A673 (cell line): ENCODE measurements at regions not wholly inside any gene's neighbourhood (a gene's known extent, or its start where the extent isn't known, plus 50 kb on each side); places are given as distances from the start of the nearest gene placed in this dataset.

Source experiments
- BruUV-seq: library from RNA; stranded (reverse); fragments of 400-500 nt; replicated peaks from 2 replicates; lab custom pipeline; 2021; lab: Mats Ljungman, UMichigan
- CTCF ChIA-PET: fragments of 300-600 bp; sonication (Branson Sonifier 250); formaldehyde crosslinking; loops from one replicate; lab custom pipeline; 2022; ENCODE audit warnings: antibody characterized with exemption; lab: Charles Lee
- POLR2A ChIA-PET: fragments of 300-600 bp; sonication (Branson Sonifier 250); formaldehyde crosslinking; loops from one replicate; lab custom pipeline; 2022; ENCODE audit warnings: antibody characterized with exemption; ENCODE audit not compliant: low non-redundant PET; lab: Charles Lee
- DNase-seq: peaks from one replicate; pipeline ENCODE4 v3.0.0-alpha.2; 2015; ENCODE audit warnings: low spot score
- H3K27ac ChIP-seq: fragments of 200-600 bp; sonication (generic); 2 replicates; pipeline ENCODE4 v1.5.1; 2016; ENCODE audit warnings: mixed run types, low read depth, mild to moderate bottlenecking, mixed read lengths, antibody characterized with exemption, low read length; ENCODE audit not compliant: poor library complexity, severe bottlenecking
- H3K27me3 ChIP-seq: fragments of 200-600 bp; sonication (generic); replicated peaks from 2 replicates; pipeline ENCODE4 v1.6.1; 2017; ENCODE audit warnings: mixed run types, low read depth, mild to moderate bottlenecking, mixed read lengths, antibody characterized with exemption, low read length; ENCODE audit not compliant: insufficient read depth, poor library complexity
- H3K36me3 ChIP-seq: fragments of 200-600 bp; sonication (generic); 2 replicates; pipeline ENCODE4 v1.6.1; 2016; ENCODE audit warnings: mixed run types, mild to moderate bottlenecking, mixed read lengths, antibody characterized with exemption, low read length; ENCODE audit not compliant: insufficient read depth, poor library complexity, severe bottlenecking
- H3K4me1 ChIP-seq: fragments of 200-600 bp; sonication (generic); 2 replicates; pipeline ENCODE4 v1.6.1; 2017; ENCODE audit warnings: mixed run types, mild to moderate bottlenecking, mixed read lengths, antibody characterized with exemption, low read length; ENCODE audit not compliant: insufficient read depth, poor library complexity, severe bottlenecking
- H3K4me3 ChIP-seq: fragments of 200-600 bp; sonication (generic); 2 replicates; pipeline ENCODE4 v1.5.1; 2016; ENCODE audit warnings: low read depth, mixed run types, mild to moderate bottlenecking, mixed read lengths, low read length; ENCODE audit not compliant: poor library complexity, severe bottlenecking
- H3K9me3 ChIP-seq: fragments of 200-600 bp; sonication (generic); 2 replicates; pipeline ENCODE4 v1.6.1; 2016; ENCODE audit warnings: mixed run types, low read depth, mild to moderate bottlenecking, mixed read lengths, antibody characterized with exemption, low read length; ENCODE audit not compliant: poor library complexity, severe bottlenecking
- EZH2 ChIP-seq: fragments of 200-600 bp; sonication (generic); IDR thresholded peaks from 2 replicates; pipeline ENCODE4 v1.6.1; 2017; ENCODE audit warnings: borderline replicate concordance, low read depth, mild to moderate bottlenecking, mixed read lengths, antibody characterized with exemption, low read length; ENCODE audit not compliant: poor library complexity, severe bottlenecking
- intact Hi-C: fragments of 100-400 bp; cut with micrococcal nuclease; formaldehyde crosslinking; loops from one replicate; pipeline ENCODE4 v1.10.0; 2022; ENCODE audit not compliant: unreplicated experiment
- TF ChIP-seq, protein P1 (sequence below): fragments of 300-800, 200-600 bp; sonication (generic); conservative IDR thresholded peaks from 2 replicates; pipeline ENCODE4 v1.5.1; 2017; ENCODE audit warnings: low read depth, mild to moderate bottlenecking, antibody characterized with exemption, low read length, moderate library complexity, mixed read lengths

DNA sequence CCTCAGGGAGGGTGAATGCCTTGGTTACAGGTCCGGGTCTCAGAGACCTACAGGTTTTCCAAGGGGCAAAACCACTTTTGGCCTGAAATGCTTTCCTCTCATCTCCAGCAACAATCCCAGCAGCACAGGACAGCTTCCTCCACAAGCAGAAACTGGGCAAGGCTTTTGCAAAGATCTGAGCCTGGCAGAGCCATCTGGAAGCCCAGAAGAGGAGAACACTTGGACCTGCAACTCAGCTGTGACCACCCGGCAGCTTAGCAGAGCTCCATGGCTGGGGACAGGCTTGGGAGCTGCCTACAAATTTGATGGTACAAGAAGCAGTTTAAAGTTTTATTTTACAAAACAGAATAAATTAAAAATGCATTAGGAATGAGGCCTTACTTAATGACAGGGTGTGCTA, 90.0 kb upstream of the KCND3 start:
- ChIA-PET CTCF (no interaction called here), POLR2A (no interaction called here)
- intact Hi-C loops, result no loop called here
- H3K27ac ChIP-seq, result no peak overlapping the region
- no peaks in the 10 kb centered on the region for H3K36me3 ChIP-seq
- H3K9me3 ChIP-seq, result no peaks in the 10 kb centered on the region
- H3K4me1 ChIP-seq, result no peaks in the 10 kb centered on the region
- TF ChIP-seq, protein P1, sequence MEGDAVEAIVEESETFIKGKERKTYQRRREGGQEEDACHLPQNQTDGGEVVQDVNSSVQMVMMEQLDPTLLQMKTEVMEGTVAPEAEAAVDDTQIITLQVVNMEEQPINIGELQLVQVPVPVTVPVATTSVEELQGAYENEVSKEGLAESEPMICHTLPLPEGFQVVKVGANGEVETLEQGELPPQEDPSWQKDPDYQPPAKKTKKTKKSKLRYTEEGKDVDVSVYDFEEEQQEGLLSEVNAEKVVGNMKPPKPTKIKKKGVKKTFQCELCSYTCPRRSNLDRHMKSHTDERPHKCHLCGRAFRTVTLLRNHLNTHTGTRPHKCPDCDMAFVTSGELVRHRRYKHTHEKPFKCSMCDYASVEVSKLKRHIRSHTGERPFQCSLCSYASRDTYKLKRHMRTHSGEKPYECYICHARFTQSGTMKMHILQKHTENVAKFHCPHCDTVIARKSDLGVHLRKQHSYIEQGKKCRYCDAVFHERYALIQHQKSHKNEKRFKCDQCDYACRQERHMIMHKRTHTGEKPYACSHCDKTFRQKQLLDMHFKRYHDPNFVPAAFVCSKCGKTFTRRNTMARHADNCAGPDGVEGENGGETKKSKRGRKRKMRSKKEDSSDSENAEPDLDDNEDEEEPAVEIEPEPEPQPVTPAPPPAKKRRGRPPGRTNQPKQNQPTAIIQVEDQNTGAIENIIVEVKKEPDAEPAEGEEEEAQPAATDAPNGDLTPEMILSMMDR, result no peak
- TF ChIP-seq EZH2, result no peak
- no peak for DNase-seq
- BruUV-seq, result no TSS peak
- peaks cover 18% of the 10 kb centered on the region for H3K27me3 ChIP-seq
- no peak overlapping the region for H3K4me3 ChIP-seq

DNA sequence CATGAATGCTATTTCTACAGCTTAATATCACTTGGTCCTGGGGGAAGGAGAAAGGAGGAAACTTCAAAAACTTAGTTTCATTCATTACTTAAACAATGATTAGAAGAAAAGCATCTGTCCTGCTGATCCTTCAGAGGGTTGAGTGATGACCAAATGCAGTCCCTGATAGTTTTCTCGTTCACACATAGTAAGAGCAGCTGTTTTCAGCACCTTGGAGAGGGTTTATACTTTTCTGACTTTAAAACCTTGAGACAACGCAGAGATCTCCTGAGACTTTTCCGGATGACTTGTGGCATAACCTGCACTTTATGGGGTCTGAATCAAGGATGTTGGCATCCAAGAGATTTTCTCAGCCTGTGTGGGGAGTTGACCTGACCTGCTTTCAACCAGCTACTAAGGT, 94.0 kb upstream of the KCND3 start:
- no peak overlapping the region for H3K4me3 ChIP-seq
- no peaks in the 10 kb centered on the region for H3K9me3 ChIP-seq
- H3K4me1 ChIP-seq, result no peaks in the 10 kb centered on the region
- H3K27me3 ChIP-seq, result peaks cover 15% of the 10 kb centered on the region
- POLR2A ChIA-PET, result no interaction called here
- TF ChIP-seq EZH2, result no peak
- TF ChIP-seq, protein P1, result no peak
- peak; percentile 32 for DNase-seq
- intact Hi-C loops, result no loop called here
- CTCF ChIA-PET, result no interaction called here
- H3K27ac ChIP-seq, result no peak overlapping the region
- no TSS peak for BruUV-seq
- no peaks in the 10 kb centered on the region for H3K36me3 ChIP-seq

- BruUV-seq, result no TSS peak
- ChIA-PET CTCF (no interaction called here), POLR2A (no interaction called here)
- H3K9me3 ChIP-seq, result no peaks in the 10 kb centered on the region
- no peaks in the 10 kb centered on the region for H3K27me3 ChIP-seq
- intact Hi-C loops, result no loop called here
- DNase-seq, result no peak
- no peaks in the 10 kb centered on the region for H3K36me3 ChIP-seq
- no peaks in the 10 kb centered on the region for H3K4me1 ChIP-seq
- no peak overlapping the region for H3K4me3 ChIP-seq
- no peak overlapping the region for H3K27ac ChIP-seq
- TF ChIP-seq EZH2, result no peak
- TF ChIP-seq, protein P1, result no peak
Observed at GRCh38 chr1:112092656-112093371, 103.3 kb upstream of the KCND3 start.
